Kidney (tissue), 13 donors: ENCODE measurements at regions not wholly inside any gene's neighbourhood (a gene's known extent, or its start where the extent isn't known, plus 50 kb on each side); places are given as distances from the start of the nearest gene placed in this dataset.

Experiments
- DNase-seq, 5 donors: peaks; one replicate each; pipeline ENCODE4 v3.0.0-alpha.2; 2013 to 2020
- FAIRE-seq: peaks from 2 replicates; lab custom pipeline; 2012; peaks lifted over from hg19 to GRCh38; lab: Jason Lieb, UNC
- H3K27ac ChIP-seq, 2 donors: one replicate each; pipeline ENCODE4 v1.7.0; 2013; ENCODE audit warnings: low read depth in 2 of 2, low read length in 2 of 2, inconsistent platforms in 1 of 2
- H3K27me3 ChIP-seq: one replicate; pipeline ENCODE4 v1.7.1; 2013; ENCODE audit warnings: low read length, inconsistent platforms; ENCODE audit not compliant: control insufficient read depth, insufficient read depth
- H3K36me3 ChIP-seq, 3 donors: one replicate each; pipeline versions ENCODE4 v1.7.0 to v1.7.1; 2013; ENCODE audit warnings: low read length in 3 of 3, control low read depth in 1 of 3, inconsistent platforms in 1 of 3; ENCODE audit not compliant: insufficient read depth in 3 of 3, control insufficient read depth in 2 of 3
- H3K4me1 ChIP-seq, 3 donors: one replicate each; pipeline versions ENCODE4 v1.7.0 to v1.7.1; 2013; ENCODE audit warnings: low read length in 3 of 3, inconsistent platforms in 1 of 3, low read depth in 1 of 3; ENCODE audit not compliant: control insufficient read depth in 2 of 3, insufficient read depth in 2 of 3
- H3K4me3 ChIP-seq, 3 donors: one replicate each; pipeline versions ENCODE4 v1.7.0 to v1.8.1; 2013; ENCODE audit warnings: low read length in 3 of 3, control low read depth in 1 of 3, inconsistent platforms in 1 of 3
- H3K9ac ChIP-seq, 3 donors: one replicate each; pipeline versions ENCODE4 v1.7.0 to v1.7.1; 2013; ENCODE audit warnings: low read length in 3 of 3, control low read depth in 1 of 3, inconsistent platforms in 1 of 3
- H3K9me3 ChIP-seq, 3 donors: one replicate each; pipeline versions ENCODE4 v1.7.0 to v1.7.1; 2013; ENCODE audit warnings: low read length in 3 of 3, control low read depth in 1 of 3, inconsistent platforms in 1 of 3; ENCODE audit not compliant: control insufficient read depth in 2 of 3, insufficient read depth in 1 of 3
- intact Hi-C: fragments of 100-400 bp; cut with DNase I; formaldehyde crosslinking; loops from one replicate; pipeline ENCODE4 v1.11.1; 2022
- TF ChIP-seq, protein P1 (sequence below): IDR thresholded peaks from 3 replicates; pipeline ENCODE4 v1.5.1; 2012; ENCODE audit warnings: mild to moderate bottlenecking, moderate library complexity, borderline replicate concordance; ENCODE audit not compliant: insufficient read depth; ENCODE audit errors: extremely low read depth
- donor health status: control.
- donor health status: control.
- donor health status: control.
- donor health status: control.
- donor health status: control.
- donor health status: DM: yes; HTN: yes; CAD: no.
- donor health status: Normal renal cell carcinoma (clear cell type).

DNA sequence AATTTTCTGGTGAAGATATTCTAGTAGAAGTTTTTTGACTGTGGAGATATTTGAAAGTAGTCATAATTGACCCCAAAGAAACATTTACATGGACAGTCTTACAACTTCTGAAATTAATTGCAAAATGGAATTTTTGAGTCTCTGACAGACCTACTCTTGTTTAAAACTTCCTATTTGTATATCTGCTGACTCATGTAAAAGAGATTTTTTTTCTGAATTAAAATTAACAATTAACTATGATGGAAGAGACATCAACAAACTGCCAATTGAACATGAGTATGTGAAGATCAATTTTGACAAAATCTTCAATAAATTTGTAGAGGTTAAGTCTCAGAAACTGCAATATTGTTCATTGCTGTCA lies 108.5 kb upstream of the MAX start:
- TF ChIP-seq, protein P1, sequence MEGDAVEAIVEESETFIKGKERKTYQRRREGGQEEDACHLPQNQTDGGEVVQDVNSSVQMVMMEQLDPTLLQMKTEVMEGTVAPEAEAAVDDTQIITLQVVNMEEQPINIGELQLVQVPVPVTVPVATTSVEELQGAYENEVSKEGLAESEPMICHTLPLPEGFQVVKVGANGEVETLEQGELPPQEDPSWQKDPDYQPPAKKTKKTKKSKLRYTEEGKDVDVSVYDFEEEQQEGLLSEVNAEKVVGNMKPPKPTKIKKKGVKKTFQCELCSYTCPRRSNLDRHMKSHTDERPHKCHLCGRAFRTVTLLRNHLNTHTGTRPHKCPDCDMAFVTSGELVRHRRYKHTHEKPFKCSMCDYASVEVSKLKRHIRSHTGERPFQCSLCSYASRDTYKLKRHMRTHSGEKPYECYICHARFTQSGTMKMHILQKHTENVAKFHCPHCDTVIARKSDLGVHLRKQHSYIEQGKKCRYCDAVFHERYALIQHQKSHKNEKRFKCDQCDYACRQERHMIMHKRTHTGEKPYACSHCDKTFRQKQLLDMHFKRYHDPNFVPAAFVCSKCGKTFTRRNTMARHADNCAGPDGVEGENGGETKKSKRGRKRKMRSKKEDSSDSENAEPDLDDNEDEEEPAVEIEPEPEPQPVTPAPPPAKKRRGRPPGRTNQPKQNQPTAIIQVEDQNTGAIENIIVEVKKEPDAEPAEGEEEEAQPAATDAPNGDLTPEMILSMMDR, result no peak
- Histone ChIP-seq H3K36me3 (no peaks in the 10 kb centered on the region), H3K9me3 (no peaks in the 10 kb centered on the region), H3K27me3 (no peaks in the 10 kb centered on the region), H3K9ac (no peak overlapping the region), H3K27ac (no peak overlapping the region), H3K4me1 (peaks cover 0 to under 1% (median 0%) of the 10 kb centered on the region in 3 donors), H3K4me3 (no peak overlapping the region)
- intact Hi-C loops, result no loop called here
- no peak for DNase-seq
- no peak for FAIRE-seq

DNA sequence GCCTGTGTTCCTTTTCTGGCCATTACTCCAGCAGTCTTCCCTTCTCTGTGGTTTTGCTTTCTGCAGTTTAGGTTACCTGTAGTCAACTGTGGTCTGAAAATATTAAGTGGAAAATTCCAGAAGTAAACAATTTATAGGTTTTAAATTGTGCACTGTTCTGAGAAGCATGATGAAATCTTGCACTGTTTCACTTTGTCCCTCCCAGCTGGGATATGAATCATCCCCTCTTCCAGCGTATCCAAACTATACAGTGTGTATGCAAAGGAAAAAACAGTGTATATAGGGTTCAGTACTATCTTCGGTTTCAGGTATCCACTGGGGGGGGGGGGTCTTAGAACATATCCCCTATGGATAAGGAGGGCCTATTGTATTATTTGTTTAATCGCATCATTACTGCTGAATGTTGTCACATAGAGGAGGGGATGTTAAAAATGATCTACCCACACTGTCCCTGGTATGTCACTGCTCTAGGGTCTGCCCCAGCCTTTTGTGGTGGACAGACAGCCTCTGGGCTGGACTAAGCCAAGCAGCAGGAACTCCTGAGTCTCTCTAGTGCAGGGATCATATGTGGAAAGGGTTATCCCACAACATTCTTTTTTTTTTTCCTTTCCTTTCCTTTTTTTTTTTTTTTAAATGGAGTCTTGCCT lies 109.1 kb upstream of the MAX start:
- Histone ChIP-seq H3K9ac (no peak overlapping the region), H3K4me3 (no peak overlapping the region), H3K27me3 (no peaks in the 10 kb centered on the region), H3K36me3 (no peaks in the 10 kb centered on the region), H3K4me1 (no peaks in the 10 kb centered on the region), H3K27ac (no peak overlapping the region), H3K9me3 (no peaks in the 10 kb centered on the region)
- intact Hi-C loops, result no loop called here
- TF ChIP-seq, protein P1, result no peak
- FAIRE-seq (no peak), DNase-seq (no peak)

DNA sequence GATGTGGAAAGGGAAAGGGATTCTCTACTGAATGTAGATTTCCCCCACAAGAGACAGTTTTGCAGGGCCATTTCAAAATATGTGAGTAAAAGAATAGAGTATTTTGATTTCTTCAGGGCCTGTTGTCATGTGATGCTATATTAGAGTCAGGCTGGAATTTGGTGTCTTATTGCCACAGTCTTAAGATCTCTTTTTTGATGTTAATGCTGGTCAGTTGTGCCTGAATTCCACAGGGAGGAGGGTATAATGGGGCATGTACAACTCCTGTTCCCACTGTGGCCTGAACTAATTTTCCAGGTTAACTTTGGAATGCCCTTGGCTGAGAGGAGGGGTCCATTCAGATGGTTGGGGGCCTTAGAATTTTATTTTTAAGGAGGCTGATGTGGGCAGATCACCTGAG lies 111.0 kb upstream of the MAX start:
- no peak overlapping the region for H3K27ac ChIP-seq
- H3K27me3 ChIP-seq, result no peaks in the 10 kb centered on the region
- FAIRE-seq, result no peak
- intact Hi-C loops, result no loop called here
- H3K9me3 ChIP-seq, result no peaks in the 10 kb centered on the region
- no peaks in the 10 kb centered on the region for H3K4me1 ChIP-seq
- TF ChIP-seq, protein P1, result no peak
- H3K9ac ChIP-seq, result no peak overlapping the region
- DNase-seq, result no peak
- H3K36me3 ChIP-seq, result no peaks in the 10 kb centered on the region
- H3K4me3 ChIP-seq, result no peak overlapping the region

DNA sequence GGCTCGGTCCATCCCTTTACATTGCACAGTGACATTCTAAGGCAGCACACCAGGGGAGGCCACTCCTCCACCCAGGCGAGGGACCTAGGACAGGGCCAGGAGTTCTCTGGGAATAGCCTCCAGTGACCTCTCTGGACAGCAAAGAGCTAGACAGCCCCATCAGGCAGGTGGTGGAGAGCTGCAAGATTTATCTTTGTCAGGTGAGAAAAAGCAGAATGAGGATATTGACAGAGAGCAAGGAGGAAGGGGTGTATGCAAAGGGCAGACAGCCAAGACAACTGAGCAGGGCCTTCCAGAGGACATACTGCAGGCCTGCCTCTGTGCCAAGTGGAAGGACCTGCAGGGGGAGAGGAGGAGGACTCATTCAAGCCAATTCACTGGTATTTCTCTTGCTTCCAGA lies 112.4 kb upstream of the MAX start:
- TF ChIP-seq, protein P1, result no peak
- no peak overlapping the region for H3K27ac ChIP-seq
- intact Hi-C loops, result no loop called here

More for the DNA sequence above, 112.4 kb upstream of the MAX start:
- no peak for DNase-seq
- Histone ChIP-seq H3K4me1 (no peaks in the 10 kb centered on the region), H3K9ac (no peak overlapping the region), H3K27me3 (no peaks in the 10 kb centered on the region), H3K4me3 (no peak overlapping the region), H3K9me3 (no peaks in the 10 kb centered on the region), H3K36me3 (no peaks in the 10 kb centered on the region)
- FAIRE-seq, result no peak
